ENCODE measurements at regions not wholly inside any gene's neighbourhood (a gene's known extent, or its start where the extent isn't known, plus 50 kb on each side); places are given as distances from the start of the nearest gene placed in this dataset.

DNA sequence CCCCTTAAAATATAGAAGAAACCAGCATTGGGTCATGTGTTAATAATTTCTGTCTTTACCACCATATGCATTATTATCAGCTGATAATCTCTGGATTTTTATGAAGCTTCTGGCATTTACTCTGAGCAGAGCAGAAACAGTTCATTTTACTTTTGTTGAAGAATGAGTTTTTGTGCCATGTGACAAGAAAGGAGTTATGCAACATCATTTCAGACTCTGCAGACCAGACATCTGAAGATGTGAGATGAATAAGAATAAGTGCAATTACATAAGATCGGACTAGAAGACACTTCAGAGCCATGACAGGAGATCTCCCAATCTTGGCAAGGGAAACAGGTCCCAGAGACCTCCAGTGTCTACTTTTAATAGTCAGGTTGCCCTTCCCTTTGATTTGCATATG lies 869.4 kb upstream of the VRK2 start:
- no peak overlapping the region for H3K9ac ChIP-seq
- H3K36me3 Mint-ChIP-seq, result no peaks in the 10 kb centered on the region

GRCh38 chr2:57180042-57180567 lies 866.5 kb upstream of the VRK2 start:
- Mint-ChIP-seq H3K9me3 (no peaks in the 10 kb centered on the region), H3K4me1 (no peaks in the 10 kb centered on the region), H3K27ac (no peak overlapping the region), H3K4me3 (no peak overlapping the region), H3K27me3 (ENCODE audit: insufficient read depth, low read depth) (no peaks in the 10 kb centered on the region), H3K36me3 (no peaks in the 10 kb centered on the region)
- Histone ChIP-seq H3K27me3 (no peaks in the 10 kb centered on the region), H3K27ac (no peak overlapping the region), H4K20me1 (ENCODE audit: low read depth) (no peaks in the 10 kb centered on the region), H3K4me2 (no peak overlapping the region), H2AFZ (replicated peaks) (no peak overlapping the region), H3F3A (ENCODE audit: low read depth) (no peaks in the 10 kb centered on the region), H3K4me1 (no peaks in the 10 kb centered on the region), H3K36me3 (no peaks in the 10 kb centered on the region), H3K79me2 (ENCODE audit: low read depth) (no peaks in the 10 kb centered on the region), H3K4me3 (no peak overlapping the region), H3K9me3 (ENCODE audit: low read depth) (no peaks in the 10 kb centered on the region), H3K9ac (no peak overlapping the region)
- no peak for TF ChIP-seq EZH2phosphoT487 (IDR thresholded peaks at IDR 0.05)
- TF ChIP-seq, protein P1, sequence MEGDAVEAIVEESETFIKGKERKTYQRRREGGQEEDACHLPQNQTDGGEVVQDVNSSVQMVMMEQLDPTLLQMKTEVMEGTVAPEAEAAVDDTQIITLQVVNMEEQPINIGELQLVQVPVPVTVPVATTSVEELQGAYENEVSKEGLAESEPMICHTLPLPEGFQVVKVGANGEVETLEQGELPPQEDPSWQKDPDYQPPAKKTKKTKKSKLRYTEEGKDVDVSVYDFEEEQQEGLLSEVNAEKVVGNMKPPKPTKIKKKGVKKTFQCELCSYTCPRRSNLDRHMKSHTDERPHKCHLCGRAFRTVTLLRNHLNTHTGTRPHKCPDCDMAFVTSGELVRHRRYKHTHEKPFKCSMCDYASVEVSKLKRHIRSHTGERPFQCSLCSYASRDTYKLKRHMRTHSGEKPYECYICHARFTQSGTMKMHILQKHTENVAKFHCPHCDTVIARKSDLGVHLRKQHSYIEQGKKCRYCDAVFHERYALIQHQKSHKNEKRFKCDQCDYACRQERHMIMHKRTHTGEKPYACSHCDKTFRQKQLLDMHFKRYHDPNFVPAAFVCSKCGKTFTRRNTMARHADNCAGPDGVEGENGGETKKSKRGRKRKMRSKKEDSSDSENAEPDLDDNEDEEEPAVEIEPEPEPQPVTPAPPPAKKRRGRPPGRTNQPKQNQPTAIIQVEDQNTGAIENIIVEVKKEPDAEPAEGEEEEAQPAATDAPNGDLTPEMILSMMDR (IDR thresholded peaks at IDR 0.05), result no peak
- no peak for TF ChIP-seq EZH2 (IDR thresholded peaks at IDR 0.05)
- DNase-seq (ENCODE audit: low spot score), result no peak

More for the DNA sequence above, 869.4 kb upstream of the VRK2 start:
- Histone ChIP-seq H3K4me1 (no peaks in the 10 kb centered on the region), H3K4me2 (no peak overlapping the region), H3K27ac (no peak overlapping the region), H3K9me3 (ENCODE audit: low read depth) (no peaks in the 10 kb centered on the region), H3F3A (ENCODE audit: low read depth) (no peaks in the 10 kb centered on the region), H3K27me3 (no peaks in the 10 kb centered on the region), H4K20me1 (ENCODE audit: low read depth) (no peaks in the 10 kb centered on the region), H3K79me2 (ENCODE audit: low read depth) (no peaks in the 10 kb centered on the region), H3K36me3 (no peaks in the 10 kb centered on the region), H2AFZ (replicated peaks) (no peak overlapping the region), H3K4me3 (no peak overlapping the region)
- H3K4me3 Mint-ChIP-seq, result no peak overlapping the region
- no peaks in the 10 kb centered on the region for H3K4me1 Mint-ChIP-seq
- TF ChIP-seq EZH2phosphoT487 (IDR thresholded peaks at IDR 0.05) (no peak), EZH2 (IDR thresholded peaks at IDR 0.05) (no peak)
- TF ChIP-seq, protein P1 (IDR thresholded peaks at IDR 0.05), result no peak
- H3K27me3 Mint-ChIP-seq (ENCODE audit: insufficient read depth, low read depth), result no peaks in the 10 kb centered on the region
- no peak for DNase-seq (ENCODE audit: low spot score)
- no peaks in the 10 kb centered on the region for H3K9me3 Mint-ChIP-seq
- H3K27ac Mint-ChIP-seq, result no peak overlapping the region

DNA sequence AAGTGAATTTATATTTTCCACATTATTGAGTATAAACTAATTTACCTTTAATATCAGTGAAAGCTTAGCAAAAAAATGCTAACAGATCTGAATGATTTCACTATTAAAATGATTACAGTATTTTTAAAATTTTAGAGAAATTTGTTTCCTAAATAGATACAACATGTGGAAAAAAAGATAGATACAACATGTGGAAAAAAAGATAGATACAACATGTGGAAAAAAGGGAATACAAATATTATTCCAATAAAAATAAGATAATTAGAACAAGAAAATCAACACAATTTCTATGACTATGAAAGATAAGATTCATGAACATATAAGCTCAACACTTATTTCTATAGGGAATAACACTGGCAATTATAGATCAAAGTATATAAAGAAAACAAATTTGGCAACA lies 865.9 kb upstream of the VRK2 start:
- Histone ChIP-seq H3K4me1 (no peaks in the 10 kb centered on the region), H3K27me3 (no peaks in the 10 kb centered on the region), H3K4me3 (no peak overlapping the region), H3K4me2 (no peak overlapping the region), H3F3A (ENCODE audit: low read depth) (no peaks in the 10 kb centered on the region), H2AFZ (replicated peaks) (no peak overlapping the region), H4K20me1 (ENCODE audit: low read depth) (no peaks in the 10 kb centered on the region), H3K9ac (no peak overlapping the region), H3K9me3 (ENCODE audit: low read depth) (no peaks in the 10 kb centered on the region), H3K27ac (no peak overlapping the region), H3K79me2 (ENCODE audit: low read depth) (no peaks in the 10 kb centered on the region), H3K36me3 (no peaks in the 10 kb centered on the region)
- Mint-ChIP-seq H3K36me3 (no peaks in the 10 kb centered on the region), H3K4me3 (no peak overlapping the region), H3K27me3 (ENCODE audit: insufficient read depth, low read depth) (no peaks in the 10 kb centered on the region), H3K9me3 (no peaks in the 10 kb centered on the region), H3K27ac (no peak overlapping the region), H3K4me1 (no peaks in the 10 kb centered on the region)
- TF ChIP-seq EZH2phosphoT487 (IDR thresholded peaks at IDR 0.05) (no peak), EZH2 (IDR thresholded peaks at IDR 0.05) (no peak)
- TF ChIP-seq, protein P1 (IDR thresholded peaks at IDR 0.05), result no peak
- DNase-seq (ENCODE audit: low spot score), result no peak
